HCEC 1CT (cell line): ENCODE measurements at regions not wholly inside any gene's neighbourhood (a gene's known extent, or its start where the extent isn't known, plus 50 kb on each side); places are given as distances from the start of the nearest gene placed in this dataset.

Source experiments
- DNase-seq: peaks from one replicate; pipeline ENCODE4 v3.0.0-alpha.2; 2017

DNA sequence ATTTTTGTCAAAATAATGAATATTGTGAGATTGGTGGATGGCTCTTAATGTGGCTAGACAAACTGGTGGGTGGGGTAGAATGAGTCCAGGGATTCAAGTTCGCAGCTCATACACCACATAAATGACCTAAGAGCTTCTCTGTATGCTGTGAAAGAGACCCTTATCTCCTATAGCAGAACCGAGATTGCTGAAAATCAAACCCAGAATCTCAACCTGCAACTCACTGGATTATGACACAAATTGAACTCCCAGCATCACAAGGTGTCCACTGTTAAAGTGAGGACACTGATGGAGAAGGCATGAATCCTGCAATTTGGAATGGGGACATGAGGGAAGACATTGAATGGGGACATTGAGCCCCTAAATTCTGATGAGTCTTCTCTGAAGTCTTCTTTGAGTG is 51.3 kb upstream of the CNKSR3 start:
- DNase-seq, result no peak

DNA sequence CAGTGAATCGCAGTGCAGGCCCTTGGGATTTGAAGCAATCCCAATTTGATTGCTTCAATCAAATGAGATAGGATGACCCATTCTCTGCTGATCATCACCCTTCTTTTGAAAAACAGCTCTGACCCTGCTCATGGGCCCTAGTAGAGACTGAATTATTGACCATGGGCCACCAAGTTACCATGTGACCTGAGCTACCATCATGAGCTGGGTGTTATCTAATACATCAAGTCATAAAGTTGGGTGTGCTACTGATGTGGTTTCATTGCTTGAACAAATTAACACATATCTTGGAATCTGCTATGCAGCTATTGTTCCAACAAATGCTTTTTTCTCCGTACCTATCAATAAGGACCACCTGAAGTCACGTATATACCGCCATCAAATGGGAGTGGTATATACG is 54.8 kb upstream of the CNKSR3 start:
- no peak for DNase-seq

DNA sequence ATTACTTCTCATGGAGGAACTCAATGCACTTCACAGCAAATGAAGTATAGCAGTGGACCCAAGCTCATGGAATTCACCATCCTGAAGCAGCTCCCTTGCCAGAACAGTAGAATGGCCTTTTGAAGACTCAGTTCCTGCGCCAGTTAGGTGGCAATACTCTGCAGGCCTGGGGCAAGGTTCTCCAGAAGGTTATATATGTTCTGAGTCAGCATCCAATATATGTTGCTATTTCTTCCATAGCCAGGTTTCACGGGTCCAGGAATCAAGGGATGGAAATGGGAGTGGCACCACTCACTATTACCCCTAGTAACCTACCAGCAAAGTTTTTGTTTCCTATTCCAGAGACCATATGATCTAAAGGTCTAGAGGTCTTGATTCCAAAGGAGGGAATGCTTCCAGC is 56.4 kb upstream of the CNKSR3 start:
- DNase-seq, result no peak

DNA sequence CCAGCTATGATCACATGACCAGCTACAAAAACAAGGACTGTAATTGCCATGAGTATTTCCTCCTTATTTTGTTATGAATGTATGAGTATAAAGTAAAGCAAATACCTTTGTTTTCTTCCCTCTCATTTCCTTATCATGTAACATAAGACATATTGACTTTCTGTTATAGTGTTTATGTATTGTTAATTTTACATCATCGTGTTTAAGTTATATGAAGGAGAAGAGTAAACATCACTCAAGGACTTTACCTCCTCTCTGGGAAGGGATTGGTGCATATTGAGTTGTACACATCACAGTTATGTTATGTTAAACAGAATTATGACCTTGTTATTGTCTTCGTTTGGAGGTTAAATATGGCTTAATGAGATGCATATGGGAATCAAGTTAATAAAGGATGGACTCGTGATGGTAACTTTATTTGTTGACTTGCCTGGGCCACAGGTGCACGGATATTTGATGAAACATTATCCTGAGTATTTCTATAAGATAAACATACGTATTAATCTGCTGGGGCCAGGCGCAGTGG is 57.3 kb upstream of the CNKSR3 start:
- no peak for DNase-seq

DNA sequence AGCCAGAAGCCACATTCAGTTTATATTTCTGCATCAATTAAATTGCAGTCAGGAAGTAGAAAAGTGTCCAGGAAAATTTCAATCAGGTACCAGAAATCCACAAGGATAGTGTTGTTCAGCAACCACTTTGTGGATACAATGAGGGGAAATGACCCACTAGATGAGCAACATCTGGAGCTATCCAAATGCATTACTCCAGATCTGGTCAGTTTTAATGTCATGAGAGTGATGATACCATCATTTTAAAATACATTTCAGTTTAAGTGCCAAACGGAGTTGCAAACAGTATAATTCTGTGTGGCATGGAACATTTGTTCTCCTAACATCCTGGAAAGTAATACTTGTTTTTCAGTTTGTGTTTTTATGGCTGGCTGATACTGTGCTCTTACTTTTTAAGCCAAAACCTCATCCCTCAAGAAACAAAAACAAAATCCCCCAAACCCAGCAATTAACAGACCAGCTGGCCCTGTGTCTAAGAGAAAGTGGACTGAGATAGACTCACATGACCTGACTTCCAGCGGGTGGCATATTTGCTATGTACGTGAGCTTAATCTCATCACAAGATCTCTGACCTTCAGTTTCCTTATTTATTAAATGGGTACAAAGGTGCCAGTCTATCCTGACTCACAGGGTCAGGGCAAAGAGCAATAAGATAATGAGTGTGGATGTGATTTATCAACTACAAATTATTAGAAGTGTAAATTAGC is 58.8 kb upstream of the CNKSR3 start:
- no peak for DNase-seq

DNA sequence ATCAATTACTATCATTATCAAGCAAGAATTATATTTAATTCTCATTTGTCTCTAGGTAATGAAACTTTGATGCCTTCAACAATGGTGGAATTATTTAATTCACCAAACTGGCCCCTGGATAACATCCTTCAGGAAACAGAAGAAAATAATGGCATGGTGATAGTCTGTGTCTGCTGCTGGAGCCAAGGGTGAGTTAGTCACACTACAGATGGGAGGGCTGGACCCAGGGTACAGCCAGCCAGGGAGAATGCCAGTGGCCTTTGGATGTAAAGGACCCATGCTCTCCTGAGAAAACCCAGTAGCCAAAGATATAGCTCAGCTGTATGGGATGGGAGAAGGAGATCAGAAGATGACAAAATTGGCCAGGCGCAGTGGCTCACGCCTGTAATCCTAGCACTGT is 60.0 kb upstream of the CNKSR3 start:
- no peak for DNase-seq

DNA sequence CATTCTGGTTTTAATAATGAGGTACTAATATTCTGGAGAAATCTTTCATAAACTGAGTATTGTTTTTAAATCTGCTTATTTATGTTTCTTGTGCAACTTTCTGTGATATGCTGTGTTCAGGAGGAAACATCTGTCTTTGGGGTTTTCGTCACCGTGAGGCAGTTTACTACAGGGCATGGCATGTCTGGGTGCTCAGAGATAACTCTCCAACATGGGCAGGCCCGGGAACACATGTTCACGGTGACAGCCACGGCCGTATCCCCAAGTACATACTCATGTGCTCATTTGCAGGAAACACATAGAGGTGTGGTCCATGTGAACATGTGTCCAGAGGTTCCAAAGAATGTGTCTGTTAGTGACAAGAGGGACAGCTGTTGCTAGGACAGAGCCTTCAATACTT is 62.1 kb upstream of the CNKSR3 start:
- no peak for DNase-seq

DNA sequence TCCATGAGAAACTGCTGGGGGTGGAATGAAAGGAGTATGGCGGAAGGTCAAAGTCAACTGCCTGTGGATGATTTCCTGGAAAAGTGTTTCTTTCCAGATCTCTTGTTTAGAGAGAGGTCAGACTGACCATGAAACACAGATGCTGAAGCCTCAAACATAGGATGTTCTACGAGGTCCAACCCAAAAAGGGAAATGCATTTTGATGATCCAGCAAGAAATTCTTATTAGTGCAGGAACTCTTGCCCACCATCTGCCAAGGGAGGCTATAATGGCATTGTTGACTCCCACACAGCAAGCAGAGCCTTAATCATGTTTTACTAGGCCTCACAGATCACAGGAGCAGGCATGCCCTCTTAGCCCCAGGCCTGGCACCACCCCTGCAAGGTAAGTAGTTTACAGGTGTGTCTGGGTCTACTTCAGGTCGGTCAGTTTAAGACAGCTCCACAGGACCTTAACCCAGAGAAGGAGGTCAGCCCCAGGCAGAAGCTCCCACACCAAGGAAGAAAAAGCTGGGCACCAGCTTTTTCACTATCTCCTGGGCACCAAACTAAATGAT is 67.6 kb upstream of the CNKSR3 start:
- no peak for DNase-seq

DNA sequence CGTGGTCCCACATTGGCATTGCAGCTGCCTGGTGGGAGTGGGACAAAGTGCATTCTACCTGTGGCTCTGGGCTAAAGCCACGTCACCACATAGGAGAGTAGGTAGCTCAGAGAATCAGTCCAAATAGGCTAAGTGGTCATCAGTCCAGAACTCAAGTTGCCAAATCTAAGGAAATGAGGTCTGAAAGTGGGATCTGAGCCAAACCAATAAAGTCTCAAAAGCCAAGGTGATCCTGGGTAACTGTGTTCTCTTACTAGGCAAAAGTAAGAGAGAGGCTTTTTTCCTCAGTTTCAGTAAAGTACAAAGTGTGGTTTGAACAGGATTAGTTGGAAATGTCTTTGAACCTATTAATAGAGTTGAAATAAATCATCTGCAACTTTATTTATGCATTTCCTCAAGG is 68.6 kb upstream of the CNKSR3 start:
- DNase-seq, result no peak

DNA sequence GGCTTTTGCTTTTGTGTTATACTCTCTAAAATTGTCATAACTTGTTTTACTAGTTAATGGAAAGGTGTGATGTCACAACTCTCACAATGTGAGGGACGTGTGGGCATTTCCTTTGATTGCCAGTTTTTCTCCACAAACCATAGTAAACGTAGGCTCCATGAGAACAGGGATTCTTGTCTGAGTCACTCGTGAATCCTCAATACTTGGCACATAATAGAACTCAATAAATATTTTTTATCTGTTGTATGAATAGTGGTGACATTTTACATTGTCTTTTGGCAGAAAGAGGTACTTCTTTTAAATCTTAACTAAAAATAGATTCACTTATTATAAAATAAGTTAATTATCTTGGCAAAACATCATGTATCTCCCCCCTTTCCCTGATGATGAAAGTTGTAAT is 69.0 kb upstream of the CNKSR3 start:
- DNase-seq, result no peak

DNA sequence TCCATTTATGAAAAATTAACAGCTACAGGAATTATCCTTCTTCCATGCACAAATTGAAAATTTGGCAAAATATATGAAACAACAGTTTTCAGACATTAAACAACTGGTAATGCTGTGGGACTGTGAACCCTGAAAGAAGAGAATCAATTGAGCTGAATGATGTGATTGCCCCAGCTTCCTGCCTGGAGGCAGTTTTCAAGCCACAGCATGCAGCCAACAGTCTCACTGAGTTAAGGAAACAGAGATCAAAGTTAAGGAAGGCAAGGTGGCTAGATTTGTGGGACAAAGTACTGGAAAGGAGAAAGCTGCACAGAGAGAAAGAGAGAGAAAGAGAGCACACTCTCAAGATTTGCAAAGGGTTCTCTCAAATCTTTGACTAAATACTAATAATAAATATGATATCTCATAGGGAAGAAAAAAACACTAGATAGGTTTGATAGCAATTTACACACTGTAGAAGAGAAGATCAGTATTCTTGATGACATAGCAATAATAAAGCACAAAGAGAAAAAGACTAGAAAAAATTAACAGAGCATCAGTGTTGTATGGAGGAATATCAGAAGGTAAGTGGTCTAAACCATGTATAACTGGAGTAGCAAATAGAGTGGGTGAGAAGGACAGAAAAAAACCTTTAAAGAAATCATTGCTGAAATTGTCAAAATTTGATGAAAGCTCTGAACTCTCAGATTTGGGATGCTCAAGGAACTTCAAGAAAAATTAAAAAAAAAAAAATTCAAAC is 70.1 kb upstream of the CNKSR3 start:
- no peak for DNase-seq

DNA sequence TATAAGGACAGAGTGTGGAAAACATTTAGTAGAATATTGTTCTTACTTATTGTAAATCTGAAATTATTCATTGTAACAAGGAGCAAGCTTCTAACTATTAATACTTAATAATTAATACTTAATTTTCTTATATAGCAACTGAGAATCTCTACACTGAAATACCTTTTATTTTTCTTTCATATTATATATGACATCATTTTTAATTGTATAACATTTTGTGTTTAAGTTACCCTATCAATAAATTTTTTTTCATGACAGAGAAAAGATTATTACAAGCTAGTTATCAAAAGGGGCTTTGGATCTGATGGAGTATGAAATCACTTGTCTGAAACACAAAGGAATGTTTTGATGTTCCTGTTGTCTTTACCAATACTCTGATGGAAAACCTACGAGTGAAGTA is 72.2 kb upstream of the CNKSR3 start:
- no peak for DNase-seq

DNA sequence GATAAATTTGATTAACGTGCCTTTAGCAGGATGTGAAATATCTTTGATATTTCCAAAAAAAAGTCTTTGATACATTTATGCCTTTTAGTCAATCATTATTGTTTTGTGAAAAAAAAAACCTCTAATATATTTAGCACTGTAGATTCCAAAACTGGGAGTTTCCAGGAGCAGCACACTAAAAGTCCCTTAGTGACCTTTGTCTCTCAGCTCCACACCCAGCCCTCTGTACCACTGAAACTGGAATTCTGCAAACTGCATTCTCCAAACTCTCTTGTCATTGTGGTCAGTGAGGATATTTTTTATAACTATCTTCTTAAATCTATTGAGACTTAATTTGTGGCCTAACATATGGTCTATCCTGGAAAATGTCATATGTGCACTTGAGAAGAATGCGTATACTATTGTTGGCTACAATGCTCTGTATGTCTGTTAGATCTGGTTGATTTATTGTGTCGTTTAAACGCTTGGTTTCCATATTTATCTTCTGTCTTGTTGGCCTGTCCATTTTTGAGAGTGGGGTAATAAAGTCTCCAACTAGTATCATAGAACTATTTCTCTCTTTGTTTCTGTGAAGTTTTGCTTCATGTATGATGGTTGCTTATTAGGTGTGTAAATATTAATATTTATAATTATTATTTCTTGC is 73.2 kb upstream of the CNKSR3 start:
- no peak for DNase-seq

DNA sequence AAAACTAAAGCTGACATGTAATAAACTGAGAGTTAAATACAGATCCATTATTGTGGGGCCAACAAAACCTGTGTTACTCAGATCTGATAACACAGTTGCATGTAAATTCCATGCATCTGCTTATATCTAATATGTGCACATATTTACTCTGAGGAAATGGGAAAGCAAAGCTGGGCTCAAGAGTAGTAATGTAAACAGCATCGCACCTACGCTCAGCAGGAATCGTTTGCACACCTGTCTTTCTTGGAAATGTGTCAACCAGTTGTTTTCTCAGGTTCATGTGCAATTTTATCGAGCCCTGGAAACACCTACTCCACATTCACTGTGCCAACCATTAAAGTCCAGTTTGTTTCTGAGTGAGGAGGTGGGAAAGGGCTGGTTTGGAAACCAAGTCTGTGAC is 80.3 kb upstream of the CNKSR3 start:
- no peak for DNase-seq

DNA sequence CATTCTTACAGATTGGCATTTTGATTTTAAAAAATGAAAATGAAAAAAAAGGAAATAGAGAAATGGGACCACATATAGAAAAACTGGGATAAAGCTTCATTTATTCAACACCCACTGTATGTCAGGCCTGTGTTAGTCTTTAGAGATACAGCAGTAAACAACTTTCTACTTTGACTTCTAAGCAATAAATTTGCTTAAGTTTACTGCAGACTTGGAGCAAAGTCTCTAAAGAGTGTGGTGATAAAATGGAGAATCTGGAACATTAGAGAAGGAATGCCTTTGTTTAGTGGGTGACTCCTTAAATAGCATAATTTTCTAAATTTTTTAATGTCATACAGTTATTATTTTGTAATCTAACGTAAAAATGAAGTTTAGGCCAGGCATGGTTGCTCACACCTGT is 80.7 kb upstream of the CNKSR3 start:
- no peak for DNase-seq

DNA sequence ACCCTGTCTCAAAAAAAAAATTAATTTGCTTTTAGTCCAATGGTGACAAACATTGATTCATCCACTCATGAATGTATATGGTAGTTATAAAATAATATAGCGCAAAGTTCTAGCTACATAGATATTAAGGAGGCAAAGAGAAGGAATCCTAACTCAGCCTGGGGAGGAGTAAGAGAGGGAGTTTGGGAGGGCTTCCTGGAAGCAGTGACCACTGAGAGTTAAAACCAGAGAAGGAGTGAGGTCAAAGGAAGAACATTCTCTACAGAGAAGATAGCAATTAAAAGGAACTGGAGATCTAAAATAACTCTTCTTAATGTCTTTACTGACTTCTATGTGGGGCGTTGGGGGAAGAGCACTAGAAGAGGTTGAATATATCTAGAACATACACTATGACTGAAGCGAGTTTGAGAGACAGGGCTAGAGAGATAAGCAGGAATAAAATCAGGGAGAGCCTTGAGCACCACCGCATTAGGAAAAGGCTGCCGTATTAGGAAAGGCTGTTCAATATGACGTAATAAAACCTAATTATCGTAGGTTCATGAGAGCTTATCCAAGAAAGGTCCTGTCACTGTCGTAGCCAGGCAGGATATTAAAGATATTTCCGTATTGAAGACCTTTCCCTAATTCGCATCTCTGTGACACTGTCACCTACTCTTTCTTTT is 81.8 kb upstream of the CNKSR3 start:
- DNase-seq, result no peak

DNA sequence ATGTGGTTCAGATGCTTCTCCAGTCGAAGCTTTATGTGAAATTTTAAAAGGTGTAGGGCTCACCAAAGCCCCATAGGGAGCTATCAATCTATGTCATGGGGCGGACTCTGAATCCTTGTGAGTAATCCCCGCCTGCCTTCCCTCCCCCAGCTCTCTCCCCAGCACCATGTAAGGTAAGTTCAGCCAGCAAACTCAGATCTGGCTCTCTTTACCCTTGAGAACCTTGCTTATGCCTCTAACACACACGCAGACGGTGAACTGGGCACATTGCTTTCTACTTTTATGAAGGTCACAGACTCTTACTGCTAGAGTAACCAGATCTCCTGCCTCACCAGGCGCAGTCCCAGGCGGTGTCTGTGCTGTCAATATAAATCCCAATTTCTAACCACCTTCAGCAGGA is 82.6 kb upstream of the CNKSR3 start:
- no peak for DNase-seq

DNA sequence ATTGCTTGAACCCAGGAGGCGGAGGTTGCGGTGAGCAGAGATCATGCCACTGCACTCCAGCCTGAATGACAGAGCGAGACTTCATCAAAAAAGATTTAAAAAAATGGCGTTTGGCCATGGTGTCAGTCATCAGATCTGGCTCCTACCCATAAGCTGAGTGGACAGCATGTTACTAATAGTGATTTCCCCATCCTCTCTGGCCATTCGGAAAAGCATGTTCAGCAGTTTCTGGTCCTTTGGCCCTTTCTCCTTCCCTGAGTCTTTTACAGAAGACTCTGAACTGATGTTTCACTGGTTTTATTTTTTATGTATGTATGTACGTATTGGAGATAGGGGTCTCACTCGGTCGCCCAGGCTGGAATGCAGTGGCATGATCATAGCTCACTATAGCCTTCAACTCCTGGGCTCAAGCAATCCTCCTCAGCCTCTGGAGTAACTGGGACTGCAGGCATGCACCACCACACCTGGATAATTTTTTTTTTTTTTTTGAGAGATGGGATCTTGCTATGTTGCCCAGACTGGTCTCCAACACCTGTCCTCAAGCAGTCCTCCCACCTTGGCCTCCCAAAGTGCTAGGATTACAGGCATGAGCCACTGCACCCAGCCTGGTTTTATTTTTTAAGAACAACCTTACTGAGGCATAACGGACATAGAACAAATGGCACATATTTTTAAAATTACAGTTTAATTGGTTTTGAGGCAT is 84.2 kb upstream of the CNKSR3 start:
- DNase-seq, result no peak

DNA sequence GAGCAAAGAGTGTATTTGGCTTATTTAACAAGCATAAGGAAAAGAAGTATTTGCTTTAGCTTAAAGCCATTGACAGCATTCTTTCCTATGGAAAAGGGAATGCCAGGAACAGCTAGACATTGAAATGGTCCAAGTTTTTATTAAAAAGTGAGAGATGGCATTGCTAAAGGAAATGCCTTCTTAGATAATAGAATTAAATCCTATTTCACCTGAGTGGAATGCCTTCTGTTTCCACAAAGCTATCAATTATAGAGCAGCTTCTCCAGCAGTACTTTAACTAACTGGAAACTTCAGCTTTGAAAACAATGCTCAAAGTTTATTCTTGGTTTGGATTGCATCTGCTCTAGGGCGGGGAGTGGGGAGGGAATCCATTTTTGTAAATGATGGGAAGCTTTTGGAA is 85.1 kb upstream of the CNKSR3 start:
- no peak for DNase-seq

DNA sequence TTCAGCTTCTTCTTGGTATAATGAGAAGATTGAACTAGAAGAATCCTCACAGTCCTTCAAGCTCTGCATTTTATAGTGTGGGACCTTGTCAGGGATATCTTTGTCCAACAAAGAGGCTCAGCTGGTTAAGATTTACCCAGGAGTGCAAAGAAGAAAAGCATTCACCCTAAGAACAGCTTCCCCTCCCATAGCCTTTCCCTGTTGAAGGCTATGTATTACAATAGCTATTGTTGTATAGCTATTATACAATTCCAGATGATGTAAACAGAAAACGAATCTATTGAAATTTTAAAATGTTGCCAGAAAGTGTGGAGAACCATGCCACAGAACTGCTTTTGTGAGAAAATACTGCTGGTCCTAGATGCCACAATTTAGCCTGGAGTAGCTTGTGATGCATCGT is 85.5 kb upstream of the CNKSR3 start:
- no peak for DNase-seq

DNA sequence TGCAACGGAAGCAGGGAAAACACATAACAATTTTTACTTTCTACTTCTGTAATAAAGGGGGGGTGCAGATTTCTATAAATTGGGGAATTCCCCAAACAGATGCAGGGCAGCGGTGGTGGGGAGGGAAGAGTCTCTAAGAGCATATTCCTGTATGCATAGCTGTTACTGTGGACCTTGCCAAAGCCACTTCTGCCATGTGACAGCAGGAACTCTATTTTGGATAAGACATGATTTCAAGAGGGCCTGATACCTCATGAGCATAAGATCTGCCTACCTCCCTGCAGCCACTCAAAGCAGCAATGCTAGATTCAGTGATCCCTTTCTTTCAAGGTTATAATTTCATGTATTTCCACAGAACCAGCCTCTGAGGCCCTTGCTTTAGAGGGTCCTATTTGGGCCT is 86.2 kb upstream of the CNKSR3 start:
- no peak for DNase-seq

DNA sequence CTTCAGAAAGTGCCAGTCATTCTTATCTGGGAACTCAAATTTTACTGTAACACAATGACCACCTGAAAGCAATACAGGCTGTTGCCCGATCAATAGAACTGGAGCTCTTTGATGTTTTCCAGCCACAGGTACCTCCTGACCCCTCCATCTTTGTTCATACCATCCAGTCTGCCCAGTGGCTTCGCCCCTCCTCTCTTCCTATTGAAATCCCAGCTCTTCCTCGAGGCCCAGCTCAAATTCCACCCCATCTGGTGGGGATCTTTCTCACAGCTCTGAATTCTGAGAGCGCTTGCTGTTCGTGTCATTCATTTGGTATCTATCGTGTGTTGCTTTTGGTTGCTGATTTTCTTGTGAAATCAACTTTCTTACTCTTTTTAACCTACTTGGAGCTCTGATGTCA is 87.9 kb upstream of the CNKSR3 start:
- no peak for DNase-seq

DNA sequence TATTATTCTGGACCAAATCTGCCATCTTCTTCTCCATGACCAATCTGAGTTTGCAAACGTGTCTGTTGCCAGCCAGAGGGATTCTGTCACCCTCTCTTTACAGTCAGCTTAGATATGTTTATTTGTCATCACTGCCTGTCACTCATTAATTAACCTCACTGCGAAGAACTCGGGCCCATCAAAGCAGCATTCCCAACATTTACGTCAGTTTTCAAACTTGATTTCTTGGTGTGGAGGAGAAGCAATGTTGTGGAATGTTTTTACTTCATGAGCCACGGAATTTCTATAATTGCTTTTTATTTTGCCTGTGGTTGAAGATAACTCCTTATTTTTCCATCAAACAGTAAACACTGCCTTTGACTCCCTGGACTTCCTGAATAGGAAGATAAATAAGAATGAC is 91.8 kb upstream of the CNKSR3 start:
- no peak for DNase-seq
